GM13977 (cell line): ENCODE measurements at regions not wholly inside any gene's neighbourhood (a gene's known extent, or its start where the extent isn't known, plus 50 kb on each side); places are given as distances from the start of the nearest gene placed in this dataset.
"Not testable (repeated sequence)": the region's sequence is repeated elsewhere in the genome, so short reads cannot be mapped to it uniquely, and the experiment has no call there.

Source experiments
- DNase-seq: peaks from one replicate; pipeline ENCODE4 v3.0.0; 2012; ENCODE audit warnings: low spot score
- CTCF ChIP-seq: IDR thresholded peaks from 2 replicates; pipeline ENCODE4 v1.5.1; 2012; ENCODE audit warnings: mild to moderate bottlenecking, control low read depth; ENCODE audit not compliant: insufficient read depth; ENCODE audit errors: extremely low read depth, missing control alignments
- in situ Hi-C: fragments of 300-500 bp; cut with MboI; formaldehyde crosslinking; loops from one replicate; pipeline ENCODE4 v1.12.0; 2022; ENCODE audit warnings: low sequenced_read_pairs, low pct_unique_long_range_greater_than_20kb, mixed read lengths, inconsistent platforms; ENCODE audit not compliant: unreplicated experiment

GRCh38 chr13:38228322-38228721, 121.3 kb upstream of the UFM1 start:
- no peak for TF ChIP-seq CTCF

GRCh38 chr13:38226496-38226895, 123.2 kb upstream of the UFM1 start:
- no peak for TF ChIP-seq CTCF
- no peak for DNase-seq
- in situ Hi-C loops: no loop called here

More at GRCh38 chr13:38228322-38228721, 121.3 kb upstream of the UFM1 start:
- no peak for DNase-seq
- in situ Hi-C loops: no loop called here

GRCh38 chr13:38223089-38223488, 126.6 kb upstream of the UFM1 start:
- TF ChIP-seq CTCF: no peak
- no peak for DNase-seq
- in situ Hi-C loops: no loop called here

GRCh38 chr13:38221120-38221519, 128.5 kb upstream of the UFM1 start:
- DNase-seq, in situ Hi-C loops: not testable (repeated sequence)

GRCh38 chr13:38216181-38216580, 133.5 kb upstream of the UFM1 start:
- no peak for DNase-seq
- in situ Hi-C loops: no loop called here
- TF ChIP-seq CTCF: no peak

GRCh38 chr13:38213314-38213713, 136.3 kb upstream of the UFM1 start:
- in situ Hi-C loops: no loop called here
- TF ChIP-seq CTCF: no peak
- DNase-seq: no peak

- in situ Hi-C loops: no loop called here
- no peak for TF ChIP-seq CTCF
- DNase-seq: no peak
These were observed 138.6 kb upstream of the UFM1 start for GRCh38 chr13:38210928-38211596.
